ENCODE measurements at regions not wholly inside any gene's neighbourhood (a gene's known extent, or its start where the extent isn't known, plus 50 kb on each side); places are given as distances from the start of the nearest gene placed in this dataset.

- Histone ChIP-seq H2BK5ac (ENCODE audit: low read depth, low read length, poor library complexity, severe bottlenecking) (no peak overlapping the region), H4K8ac (ENCODE audit: low read length) (no peak overlapping the region), H3K23ac (ENCODE audit: low read length in 2 of 2) (no peak overlapping the region), H3K79me1 (replicated peaks; ENCODE audit: low read length, poor library complexity, severe bottlenecking) (no peaks in the 10 kb centered on the region), H2BK15ac (ENCODE audit: low read depth, poor library complexity, severe bottlenecking) (no peak overlapping the region), H4K91ac (ENCODE audit: low read length) (no peak overlapping the region), H3K27me3 (ENCODE audit: control insufficient read depth in 1 of 2, insufficient read depth in 1 of 2, low read length in 2 of 2) (no peaks in the 10 kb centered on the region), H3K4me3 (ENCODE audit: insufficient read depth in 1 of 2, low read depth in 1 of 2, low read length in 2 of 2) (no peak overlapping the region), H3K18ac (ENCODE audit: low read depth in 1 of 2, low read length in 2 of 2) (no peak overlapping the region), H3K4ac (ENCODE audit: low read depth in 1 of 2, low read length in 2 of 2) (no peak overlapping the region), H3K4me2 (ENCODE audit: low read length, poor library complexity, severe bottlenecking) (no peak overlapping the region), H3K9me3 (ENCODE audit: control insufficient read depth, low read length) (no peaks in the 10 kb centered on the region), H3K36me3 (ENCODE audit: control insufficient read depth in 1 of 2, insufficient read depth in 2 of 2, low read depth in 1 of 2, low read length in 2 of 2) (no peaks in the 10 kb centered on the region), H3K4me1 (ENCODE audit: control insufficient read depth, insufficient read depth, low read depth, low read length) (no peaks in the 10 kb centered on the region), H2BK12ac (ENCODE audit: low read length in 2 of 2) (no peak overlapping the region), H3K9ac (ENCODE audit: low read length) (no peak overlapping the region), H2BK120ac (ENCODE audit: low read depth, low read length) (no peak overlapping the region), H3K14ac (ENCODE audit: low read length in 2 of 2) (no peak overlapping the region), H3K27ac (ENCODE audit: low read length, poor library complexity, severe bottlenecking) (no peak overlapping the region), H2AK5ac (ENCODE audit: low read length, severe bottlenecking) (no peak overlapping the region), H2AFZ (ENCODE audit: low read depth, low read length) (no peak overlapping the region)
- WGBS: 94% methylated on average over 2 of the region's 11 CpGs
- DNase-seq: no peak
These were observed 89.3 kb downstream of the DIPK2A start for GRCh38 chr3:144060881-144061280.

GRCh38 chr3:144063306-144063705 lies 91.7 kb downstream of the DIPK2A start:
- Histone ChIP-seq H3K27ac (ENCODE audit: low read length, poor library complexity, severe bottlenecking) (no peak overlapping the region), H2BK15ac (ENCODE audit: low read depth, poor library complexity, severe bottlenecking) (no peak overlapping the region), H2BK5ac (ENCODE audit: low read depth, low read length, poor library complexity, severe bottlenecking) (no peak overlapping the region), H2BK120ac (ENCODE audit: low read depth, low read length) (no peak overlapping the region), H3K23ac (ENCODE audit: low read length in 2 of 2) (no peak overlapping the region), H3K4me2 (ENCODE audit: low read length, poor library complexity, severe bottlenecking) (no peak overlapping the region), H3K14ac (ENCODE audit: low read length in 2 of 2) (no peak overlapping the region), H3K4me3 (ENCODE audit: insufficient read depth in 1 of 2, low read depth in 1 of 2, low read length in 2 of 2) (no peak overlapping the region), H3K9me3 (ENCODE audit: control insufficient read depth, low read length) (no peaks in the 10 kb centered on the region), H2AFZ (ENCODE audit: low read depth, low read length) (no peak overlapping the region), H3K4me1 (ENCODE audit: control insufficient read depth, insufficient read depth, low read depth, low read length) (no peaks in the 10 kb centered on the region), H4K8ac (ENCODE audit: low read length) (no peak overlapping the region), H3K36me3 (ENCODE audit: control insufficient read depth in 1 of 2, insufficient read depth in 2 of 2, low read depth in 1 of 2, low read length in 2 of 2) (no peaks in the 10 kb centered on the region), H3K4ac (ENCODE audit: low read depth in 1 of 2, low read length in 2 of 2) (no peak overlapping the region), H4K91ac (ENCODE audit: low read length) (no peak overlapping the region), H3K18ac (ENCODE audit: low read depth in 1 of 2, low read length in 2 of 2) (no peak overlapping the region), H3K79me1 (replicated peaks; ENCODE audit: low read length, poor library complexity, severe bottlenecking) (no peaks in the 10 kb centered on the region), H2BK12ac (ENCODE audit: low read length in 2 of 2) (no peak overlapping the region), H3K27me3 (ENCODE audit: control insufficient read depth in 1 of 2, insufficient read depth in 1 of 2, low read length in 2 of 2) (no peaks in the 10 kb centered on the region), H3K9ac (ENCODE audit: low read length) (no peak overlapping the region), H2AK5ac (ENCODE audit: low read length, severe bottlenecking) (no peak overlapping the region)
- 40% methylated on average over 1 of the region's 2 CpGs for WGBS
- no peak for DNase-seq

GRCh38 chr3:144067059-144067458 lies 95.4 kb downstream of the DIPK2A start:
- Histone ChIP-seq H3K9me3 (ENCODE audit: control insufficient read depth, low read length) (peaks cover 16% of the 10 kb centered on the region), H2BK12ac (ENCODE audit: low read length in 2 of 2) (no peak overlapping the region), H2AFZ (ENCODE audit: low read depth, low read length) (no peak overlapping the region), H2BK120ac (ENCODE audit: low read depth, low read length) (no peak overlapping the region), H3K4me3 (ENCODE audit: insufficient read depth in 1 of 2, low read depth in 1 of 2, low read length in 2 of 2) (no peak overlapping the region), H3K4me2 (ENCODE audit: low read length, poor library complexity, severe bottlenecking) (no peak overlapping the region), H3K4ac (ENCODE audit: low read depth in 1 of 2, low read length in 2 of 2) (no peak overlapping the region), H2AK5ac (ENCODE audit: low read length, severe bottlenecking) (no peak overlapping the region), H3K27ac (ENCODE audit: low read length, poor library complexity, severe bottlenecking) (no peak overlapping the region), H4K8ac (ENCODE audit: low read length) (no peak overlapping the region), H4K91ac (ENCODE audit: low read length) (no peak overlapping the region), H2BK5ac (ENCODE audit: low read depth, low read length, poor library complexity, severe bottlenecking) (no peak overlapping the region), H3K18ac (ENCODE audit: low read depth in 1 of 2, low read length in 2 of 2) (no peak overlapping the region), H3K9ac (ENCODE audit: low read length) (no peak overlapping the region), H3K36me3 (ENCODE audit: control insufficient read depth in 1 of 2, insufficient read depth in 2 of 2, low read depth in 1 of 2, low read length in 2 of 2) (no peaks in the 10 kb centered on the region), H3K4me1 (ENCODE audit: control insufficient read depth, insufficient read depth, low read depth, low read length) (no peaks in the 10 kb centered on the region), H3K23ac (ENCODE audit: low read length in 2 of 2) (no peak overlapping the region), H3K14ac (ENCODE audit: low read length in 2 of 2) (no peak overlapping the region), H3K27me3 (ENCODE audit: control insufficient read depth in 1 of 2, insufficient read depth in 1 of 2, low read length in 2 of 2) (no peaks in the 10 kb centered on the region), H3K79me1 (replicated peaks; ENCODE audit: low read length, poor library complexity, severe bottlenecking) (no peaks in the 10 kb centered on the region), H2BK15ac (ENCODE audit: low read depth, poor library complexity, severe bottlenecking) (no peak overlapping the region)
- no peak for DNase-seq
- 85% methylated on average over 3 of the region's 3 CpGs for WGBS

GRCh38 chr3:144073698-144074097 lies 102.1 kb downstream of the DIPK2A start:
- no peak for DNase-seq
- Histone ChIP-seq H2BK12ac (ENCODE audit: low read length in 2 of 2) (no peak overlapping the region), H3K9ac (ENCODE audit: low read length) (no peak overlapping the region), H3K27ac (ENCODE audit: low read length, poor library complexity, severe bottlenecking) (no peak overlapping the region), H3K4me1 (ENCODE audit: control insufficient read depth, insufficient read depth, low read depth, low read length) (no peaks in the 10 kb centered on the region), H2BK120ac (ENCODE audit: low read depth, low read length) (no peak overlapping the region), H3K9me3 (ENCODE audit: control insufficient read depth, low read length) (peaks cover 22% of the 10 kb centered on the region), H4K91ac (ENCODE audit: low read length) (no peak overlapping the region), H3K23ac (ENCODE audit: low read length in 2 of 2) (no peak overlapping the region), H3K27me3 (ENCODE audit: control insufficient read depth in 1 of 2, insufficient read depth in 1 of 2, low read length in 2 of 2) (no peaks in the 10 kb centered on the region), H2BK5ac (ENCODE audit: low read depth, low read length, poor library complexity, severe bottlenecking) (no peak overlapping the region), H3K4me3 (ENCODE audit: insufficient read depth in 1 of 2, low read depth in 1 of 2, low read length in 2 of 2) (no peak overlapping the region), H3K79me1 (replicated peaks; ENCODE audit: low read length, poor library complexity, severe bottlenecking) (no peaks in the 10 kb centered on the region), H3K36me3 (ENCODE audit: control insufficient read depth in 1 of 2, insufficient read depth in 2 of 2, low read depth in 1 of 2, low read length in 2 of 2) (no peaks in the 10 kb centered on the region), H3K4ac (ENCODE audit: low read depth in 1 of 2, low read length in 2 of 2) (no peak overlapping the region), H2BK15ac (ENCODE audit: low read depth, poor library complexity, severe bottlenecking) (no peak overlapping the region), H2AK5ac (ENCODE audit: low read length, severe bottlenecking) (no peak overlapping the region), H3K18ac (ENCODE audit: low read depth in 1 of 2, low read length in 2 of 2) (no peak overlapping the region), H2AFZ (ENCODE audit: low read depth, low read length) (no peak overlapping the region), H4K8ac (ENCODE audit: low read length) (no peak overlapping the region), H3K14ac (ENCODE audit: low read length in 2 of 2) (no peak overlapping the region), H3K4me2 (ENCODE audit: low read length, poor library complexity, severe bottlenecking) (no peak overlapping the region)
- no CpG with 5 or more reads among the region's 1 CpG for WGBS
